ENCODE measurements at regions not wholly inside any gene's neighbourhood (a gene's known extent, or its start where the extent isn't known, plus 50 kb on each side); places are given as distances from the start of the nearest gene placed in this dataset.
"Not testable (repeated sequence)": the region's sequence is repeated elsewhere in the genome, so short reads cannot be mapped to it uniquely, and the experiment has no call there.

DNA sequence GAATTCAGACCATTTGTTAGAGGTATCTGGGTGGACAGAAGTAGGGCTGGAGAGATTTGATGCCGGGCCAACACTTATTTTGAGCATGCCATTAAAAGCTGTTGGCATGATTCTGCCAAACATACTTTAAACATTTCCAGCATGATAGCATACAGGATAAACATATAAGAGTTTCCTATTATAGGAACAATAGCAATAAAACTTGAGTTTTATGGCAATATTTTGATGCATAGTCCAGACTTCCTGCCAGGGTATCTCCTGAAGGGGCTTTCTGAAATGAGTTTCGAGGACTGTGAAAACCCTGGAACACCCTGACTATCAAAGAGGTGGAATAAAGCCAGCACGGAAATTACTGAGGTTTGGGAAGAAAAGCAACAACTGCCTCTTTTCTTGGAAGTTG is 1398.0 kb upstream of the NXPH2 start:
- no peak for DNase-seq (ENCODE audit: low spot score)

DNA sequence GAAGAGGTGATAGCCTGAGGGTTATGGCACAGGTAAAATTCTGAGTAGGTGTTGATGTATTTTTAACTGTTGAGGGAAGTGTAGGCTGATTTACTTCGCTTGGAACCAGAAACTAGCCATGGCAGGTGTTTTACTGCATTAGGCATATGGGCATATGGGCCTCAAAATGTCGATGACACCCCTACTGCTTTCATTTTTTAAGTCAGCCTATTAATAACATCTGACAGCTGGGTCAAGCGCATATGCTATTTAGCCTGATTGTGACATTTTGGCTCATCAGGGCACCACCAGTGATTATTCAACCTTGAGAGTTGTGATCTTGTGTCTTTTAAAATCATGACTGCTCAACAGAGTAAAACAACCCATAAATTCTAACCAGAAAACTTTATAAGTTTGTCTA is 1396.9 kb upstream of the NXPH2 start:
- DNase-seq (ENCODE audit: low spot score) = no peak

DNA sequence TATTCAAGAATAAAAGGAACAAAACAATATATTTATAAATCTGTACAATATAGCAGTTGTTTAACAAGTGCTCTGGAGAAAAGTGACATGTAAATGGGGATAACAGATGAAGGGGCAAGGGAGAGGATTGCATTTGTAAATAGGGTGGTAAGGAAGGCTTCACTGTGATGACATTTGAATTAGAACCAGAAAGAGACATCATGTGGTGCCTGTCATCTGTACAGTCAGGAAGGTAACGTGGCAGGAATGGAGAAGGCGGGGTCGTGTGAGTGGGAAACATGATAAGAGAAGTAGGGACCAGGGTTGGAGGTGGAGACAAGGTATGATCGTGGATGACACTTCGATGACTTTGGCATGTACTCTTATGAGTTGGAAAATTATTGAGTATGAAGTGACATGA is 1393.6 kb upstream of the NXPH2 start:
- DNase-seq (ENCODE audit: low spot score) = no peak

DNA sequence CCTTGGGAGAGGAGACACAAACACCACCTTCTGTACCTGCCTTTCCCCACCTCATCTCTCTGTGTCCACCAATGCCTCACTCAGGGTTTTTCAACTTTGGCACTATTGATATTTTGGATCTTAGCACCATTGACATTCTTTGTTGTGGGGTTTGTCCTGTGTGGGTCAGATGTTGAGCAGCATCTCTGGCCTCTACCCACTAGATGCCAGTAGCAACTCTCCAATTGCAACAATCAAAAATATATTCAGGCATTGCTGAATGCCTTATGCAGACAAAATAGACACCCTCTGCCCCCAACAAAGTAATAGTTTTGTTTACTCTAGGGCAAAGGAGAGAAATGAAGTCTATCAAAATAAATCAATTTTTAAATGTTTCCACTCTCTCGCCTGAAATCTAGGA is 1384.3 kb upstream of the NXPH2 start:
- DNase-seq (ENCODE audit: low spot score) = no peak

DNA sequence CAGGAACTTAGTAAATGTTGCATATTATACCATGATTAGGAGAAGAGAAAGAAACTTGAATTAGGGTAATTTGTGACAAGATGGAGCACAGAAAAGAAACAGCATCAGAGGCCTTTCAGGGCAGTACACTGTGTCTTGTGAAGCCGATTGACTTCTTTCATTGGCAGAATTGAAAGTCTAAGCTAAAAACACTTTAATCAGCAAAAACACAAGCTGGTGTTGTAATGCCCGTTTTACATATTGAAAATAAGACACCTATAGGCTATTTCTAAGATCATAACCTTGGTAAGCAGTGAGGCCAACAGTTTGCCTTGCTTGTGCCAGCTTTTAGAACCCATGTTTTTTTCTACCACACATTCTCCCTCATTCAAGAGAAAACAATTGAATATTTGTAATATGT is 1378.1 kb upstream of the NXPH2 start:
- DNase-seq (ENCODE audit: low spot score) = no peak

DNA sequence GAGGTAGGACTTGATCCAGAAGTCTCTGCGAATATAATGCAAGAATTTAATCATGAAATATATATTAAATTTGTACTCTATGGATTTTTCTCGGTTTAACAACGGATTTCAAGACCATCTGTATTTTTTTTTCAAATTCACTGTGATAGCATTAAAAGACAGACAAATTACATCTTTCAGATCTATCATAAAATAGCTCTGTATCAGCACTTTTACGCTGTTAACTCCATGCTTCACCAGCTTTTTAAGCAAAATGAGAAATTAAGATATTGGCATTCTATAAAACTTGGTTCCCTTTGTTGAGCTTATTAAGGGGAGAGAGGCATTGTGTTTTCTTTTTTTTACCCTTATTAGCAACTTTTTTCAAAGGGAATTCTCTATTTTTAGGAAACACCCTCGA is 1377.6 kb upstream of the NXPH2 start:
- DNase-seq (ENCODE audit: low spot score) = no peak

DNA sequence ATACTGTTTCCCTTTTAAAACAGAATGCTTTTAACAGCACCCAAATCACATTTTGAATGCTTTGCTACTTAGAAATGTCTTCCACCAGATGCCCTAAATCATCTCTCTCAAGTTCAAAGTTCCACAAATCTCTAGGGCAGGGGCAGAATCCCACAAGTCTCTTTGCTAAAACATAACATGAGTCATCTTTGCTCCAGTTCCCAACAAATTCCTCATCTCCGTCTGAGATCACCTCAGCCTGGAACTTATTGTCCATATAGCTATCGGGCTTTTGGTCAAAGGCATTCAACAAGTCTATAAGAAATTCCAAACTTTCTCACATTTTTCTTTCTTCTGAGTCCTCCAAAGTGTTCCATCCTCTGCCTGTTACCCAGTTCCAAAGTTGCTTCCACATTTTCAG is 1374.5 kb upstream of the NXPH2 start:
- DNase-seq (ENCODE audit: low spot score) = no peak

DNA sequence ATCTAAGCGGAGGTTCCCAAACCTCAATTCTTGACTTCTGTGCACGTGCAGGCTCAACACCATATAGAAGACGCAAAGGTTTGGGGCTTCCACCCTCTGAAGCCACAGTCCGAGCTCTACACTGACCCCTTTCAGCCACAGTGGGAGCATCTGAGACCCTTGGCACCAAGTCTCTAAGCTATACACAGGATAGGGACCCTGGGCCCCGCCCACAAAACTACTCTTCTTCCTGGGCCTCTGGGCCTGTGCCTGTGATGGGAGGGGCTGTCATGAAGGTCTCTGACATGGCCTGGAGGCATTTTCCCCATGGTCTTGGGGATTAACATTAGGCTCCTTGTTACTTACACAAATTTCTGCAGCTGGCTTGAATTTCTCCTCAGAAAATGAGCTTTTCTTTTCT is 1374.1 kb upstream of the NXPH2 start:
- no peak for DNase-seq (ENCODE audit: low spot score)

DNA sequence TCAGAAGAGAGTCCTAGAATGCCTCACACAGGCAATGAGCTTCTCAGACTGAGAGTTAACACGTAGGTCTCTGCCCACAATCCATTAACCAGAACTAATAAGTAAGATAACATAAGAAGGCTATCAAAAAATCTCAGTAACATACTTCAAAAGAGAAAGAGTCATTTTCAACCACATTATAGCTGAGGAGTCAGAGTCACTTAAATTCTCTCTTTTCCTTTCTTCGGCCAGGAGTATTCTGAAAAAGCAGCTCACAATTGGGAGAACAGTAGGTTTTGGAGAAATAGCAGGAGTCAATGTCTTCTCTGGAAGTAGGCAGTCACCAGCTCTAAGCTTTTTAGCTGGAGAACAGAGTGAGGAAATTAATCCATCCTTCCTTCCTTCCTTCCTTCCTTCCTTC is 1364.4 kb upstream of the NXPH2 start:
- DNase-seq (ENCODE audit: low spot score) = no peak

DNA sequence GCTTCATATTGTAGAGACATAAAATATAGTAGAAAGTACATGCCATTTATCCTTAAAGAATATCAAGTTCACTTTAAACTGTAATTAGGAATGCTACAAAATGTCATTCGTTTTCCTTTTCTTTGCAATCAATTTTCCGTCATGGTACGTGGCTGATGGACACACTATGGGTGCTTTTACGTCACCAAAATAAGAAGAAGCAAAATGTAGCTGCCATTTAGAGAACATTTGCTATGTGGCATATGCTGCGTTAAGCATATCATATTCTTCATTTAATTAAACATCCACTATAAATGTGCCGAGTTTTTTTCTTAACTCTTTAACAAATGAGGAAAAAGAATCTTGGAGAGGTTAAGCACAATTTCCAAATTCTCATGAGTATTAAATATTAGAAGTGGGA is 1358.5 kb upstream of the NXPH2 start:
- DNase-seq (ENCODE audit: low spot score) = no peak

DNA sequence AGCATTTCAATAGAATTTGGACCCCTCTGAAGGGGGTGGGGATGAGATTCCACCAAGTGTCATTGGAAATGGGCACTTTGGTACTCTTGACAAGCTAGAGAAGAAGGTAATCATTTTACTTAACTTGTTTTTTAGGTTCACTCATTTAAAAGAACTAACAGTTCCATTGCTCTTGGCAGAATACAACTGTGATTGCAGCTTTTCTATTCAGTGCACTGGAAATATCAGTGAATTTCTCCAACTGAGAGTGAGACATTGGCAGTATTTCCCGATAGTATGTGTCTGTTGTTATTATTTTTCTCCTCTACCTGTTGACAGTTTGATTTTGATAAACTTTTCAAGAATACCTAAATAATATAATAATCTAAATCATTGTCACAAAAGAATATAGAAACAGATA is 1356.7 kb upstream of the NXPH2 start:
- no peak for DNase-seq (ENCODE audit: low spot score)

DNA sequence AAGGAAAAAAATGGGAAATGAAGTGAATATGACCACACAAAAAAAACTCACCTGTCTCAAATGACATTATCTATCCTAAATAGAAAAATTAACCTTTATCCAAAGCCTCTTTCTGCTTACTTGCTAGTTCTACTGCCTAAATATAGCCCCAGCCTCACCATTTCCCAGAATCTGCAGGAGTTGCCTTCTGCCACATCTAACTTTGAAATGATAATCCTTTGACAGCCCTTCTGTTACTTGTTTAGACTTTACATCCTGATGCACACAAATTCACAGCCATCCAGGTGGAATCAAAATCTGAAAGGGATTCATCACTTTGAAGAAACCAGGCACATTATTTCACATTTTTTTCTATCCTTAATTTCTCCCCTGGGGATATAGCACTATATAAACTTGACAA is 1356.2 kb upstream of the NXPH2 start:
- no peak for DNase-seq (ENCODE audit: low spot score)

DNA sequence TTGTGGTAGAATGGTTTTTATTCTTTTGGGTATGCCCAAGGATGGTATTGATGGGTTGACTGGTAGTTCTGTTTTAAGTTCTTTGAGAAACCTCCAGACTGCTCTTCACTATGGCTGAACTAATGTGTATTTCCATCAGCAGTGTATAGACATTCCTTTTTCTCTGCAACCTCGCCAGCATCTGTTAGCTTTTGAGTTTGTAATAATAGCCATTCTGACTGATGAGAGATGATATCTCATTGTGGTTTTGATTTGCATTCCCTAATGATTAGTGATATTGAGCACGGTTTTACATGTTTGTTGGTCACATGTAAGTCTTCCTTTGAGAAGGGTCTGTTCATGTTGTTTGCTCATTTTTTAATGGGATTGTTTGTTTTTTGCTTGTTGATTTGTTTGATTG is 1348.7 kb upstream of the NXPH2 start:
- DNase-seq (ENCODE audit: low spot score) = no peak

DNA sequence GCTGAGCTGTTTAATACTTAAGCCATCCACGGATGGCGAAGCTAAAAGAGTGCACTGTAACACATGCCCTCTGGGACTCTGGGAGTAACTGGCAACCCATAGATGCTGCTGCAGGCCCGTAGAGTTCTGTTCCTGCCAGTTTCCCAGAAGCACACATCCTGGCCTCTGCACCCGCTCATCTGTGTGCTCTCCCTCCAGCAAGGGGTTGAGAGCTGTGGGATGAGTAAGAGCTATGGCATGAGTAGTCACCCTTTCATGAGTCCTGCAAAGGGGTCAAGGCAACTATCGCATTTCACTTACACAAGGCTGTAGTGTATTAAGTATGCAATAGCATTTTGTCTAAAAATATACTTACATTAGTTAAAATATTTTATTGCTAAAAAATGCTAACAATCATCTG is 1341.8 kb upstream of the NXPH2 start:
- no peak for DNase-seq (ENCODE audit: low spot score)

DNA sequence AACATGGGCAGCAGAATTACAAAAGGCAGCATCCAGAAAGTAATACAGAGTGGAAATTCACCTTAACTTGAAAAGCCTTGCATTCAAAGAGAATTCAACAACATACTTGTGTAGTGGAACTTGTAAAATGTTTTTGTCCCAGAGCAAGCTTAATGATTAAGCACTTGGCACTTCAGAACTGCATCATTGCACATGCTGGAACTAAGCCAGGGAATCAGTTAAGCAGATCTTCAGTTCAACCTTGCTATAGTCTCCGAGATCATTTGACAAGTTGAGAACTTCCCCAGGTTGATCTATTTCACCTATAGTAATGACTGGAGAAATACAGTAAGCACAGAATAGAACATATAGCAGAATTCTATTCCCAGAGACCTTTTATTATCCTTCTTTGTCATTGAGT is 1337.2 kb upstream of the NXPH2 start:
- no peak for DNase-seq (ENCODE audit: low spot score)

DNA sequence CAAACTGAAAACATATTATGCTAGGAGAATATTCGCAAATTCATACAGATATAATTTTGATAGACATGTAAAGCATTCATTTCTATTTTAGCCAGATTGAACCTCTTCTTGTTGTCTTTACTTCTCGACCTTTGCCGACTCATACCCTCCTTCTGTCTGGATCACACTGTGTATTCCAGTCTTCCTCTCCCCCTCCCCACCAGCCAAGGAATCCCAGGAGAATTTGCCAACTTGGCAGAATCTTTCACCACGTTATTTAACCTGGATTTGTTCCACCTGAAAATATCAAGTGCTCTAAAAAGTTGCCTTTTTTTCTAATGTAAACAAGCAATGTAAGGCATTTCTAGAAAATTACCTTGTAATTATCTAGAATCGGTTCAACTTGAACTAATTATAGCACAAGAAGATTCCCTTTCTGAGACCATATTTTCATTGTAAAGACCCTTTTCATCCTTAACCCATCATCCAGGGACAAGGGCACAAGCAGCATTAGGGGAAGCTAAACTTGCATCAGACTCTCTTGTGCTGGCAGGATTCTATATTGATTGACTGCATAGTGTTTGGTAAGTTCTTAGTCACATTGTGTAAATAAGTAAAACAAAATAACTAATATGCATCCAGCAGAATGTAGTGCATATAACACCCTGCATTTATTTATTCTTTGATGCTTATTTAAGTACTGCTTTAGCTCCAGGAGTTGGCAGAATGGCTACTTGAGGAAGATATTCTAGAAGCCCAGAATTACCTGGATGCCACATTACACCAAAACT is 1328.7 kb upstream of the NXPH2 start:
- no peak for DNase-seq (ENCODE audit: low spot score)

DNA sequence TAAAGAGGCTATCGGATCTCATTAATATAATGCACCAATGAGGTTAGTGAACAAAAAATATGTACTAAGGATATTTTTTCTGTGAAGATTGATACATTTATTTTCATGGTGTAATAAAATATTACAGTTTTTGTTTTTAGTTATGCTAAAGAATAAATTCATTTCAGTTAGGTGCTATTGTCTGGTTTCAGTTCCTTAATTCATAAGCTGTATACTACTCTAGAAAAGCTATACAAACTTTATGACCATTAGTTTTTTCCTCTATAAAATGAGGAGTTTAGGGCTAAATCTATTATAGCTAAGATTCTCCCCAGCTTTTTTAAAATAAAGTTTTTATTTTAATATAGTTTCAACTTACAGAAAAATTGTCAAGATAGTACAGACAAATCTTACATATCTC is 1311.7 kb upstream of the NXPH2 start:
- no peak for DNase-seq (ENCODE audit: low spot score)

DNA sequence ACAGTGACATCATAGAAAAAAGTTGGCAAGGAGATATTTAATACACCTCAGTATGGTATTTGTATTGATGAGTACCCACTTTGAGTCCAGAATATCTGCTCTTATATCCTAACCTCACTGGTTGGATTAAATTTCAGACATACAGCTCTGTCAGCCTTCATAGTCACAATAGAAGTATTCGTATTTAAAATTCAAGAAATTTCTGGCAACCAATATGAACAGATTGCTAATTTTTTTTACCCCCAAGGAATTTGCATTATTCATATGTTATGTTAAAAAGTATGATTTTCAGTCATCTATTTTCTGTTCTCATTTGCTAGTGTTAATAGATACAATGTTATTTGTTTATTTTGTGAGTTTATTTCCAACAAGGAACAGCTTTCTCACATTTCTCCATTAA is 1306.8 kb upstream of the NXPH2 start:
- no peak for DNase-seq (ENCODE audit: low spot score)

DNA sequence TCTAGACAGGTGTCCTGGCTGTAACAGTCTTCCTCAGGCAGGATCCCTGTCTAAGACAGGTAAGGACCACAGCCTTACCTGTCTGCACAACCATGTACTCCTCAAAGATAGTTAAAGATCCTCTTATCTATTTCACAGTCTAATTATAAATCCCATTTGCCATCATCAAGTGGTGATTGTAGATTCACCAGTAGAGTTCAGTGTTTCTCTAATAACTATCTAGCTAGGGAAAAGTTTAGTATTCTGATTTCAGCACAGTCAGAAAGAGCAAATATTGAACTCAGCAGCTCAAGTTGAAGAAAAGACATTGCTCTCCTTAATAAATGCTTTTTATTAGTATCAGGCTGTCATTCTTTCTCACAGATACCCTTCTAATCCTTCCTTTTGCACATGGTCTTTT is 1305.5 kb upstream of the NXPH2 start:
- no peak for DNase-seq (ENCODE audit: low spot score)

DNA sequence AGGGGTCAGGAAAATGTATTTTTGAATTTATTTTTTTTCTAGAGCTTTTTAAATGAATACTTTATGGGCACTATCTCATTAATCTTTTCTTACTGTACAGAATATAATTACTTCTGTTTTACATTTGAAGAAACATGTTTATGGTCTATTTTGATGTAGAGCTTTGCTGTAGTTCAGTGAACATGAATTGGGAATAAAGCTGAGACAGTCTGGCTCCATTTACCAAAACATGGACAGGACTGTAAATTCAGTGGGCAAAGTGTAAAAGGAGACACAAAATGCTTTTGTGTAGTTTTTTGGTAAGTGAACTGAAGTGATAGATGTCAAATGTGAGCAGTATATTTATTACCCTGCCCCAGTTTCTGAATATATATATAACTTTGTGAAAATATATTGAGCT is 1298.8 kb upstream of the NXPH2 start:
- no peak for DNase-seq (ENCODE audit: low spot score)

DNA sequence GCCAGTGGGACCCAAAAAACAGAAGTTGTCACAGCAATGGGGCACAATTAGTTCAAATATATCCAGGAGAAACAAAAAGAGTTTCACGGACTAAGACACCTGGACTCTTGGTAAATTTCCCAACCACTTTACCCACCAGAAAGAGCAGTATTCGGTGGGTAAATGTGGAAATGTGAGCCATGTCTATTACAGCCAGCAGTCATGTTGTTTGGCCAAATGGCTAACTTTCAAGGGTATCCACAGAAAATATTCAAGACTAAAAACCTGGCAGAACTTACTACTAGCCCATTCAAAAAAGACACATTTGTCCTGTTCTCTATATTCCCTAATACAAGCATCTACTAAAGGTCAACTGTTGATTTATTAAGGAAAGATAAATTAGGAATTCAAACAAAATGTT is 1296.0 kb upstream of the NXPH2 start:
- no peak for DNase-seq (ENCODE audit: low spot score)

DNA sequence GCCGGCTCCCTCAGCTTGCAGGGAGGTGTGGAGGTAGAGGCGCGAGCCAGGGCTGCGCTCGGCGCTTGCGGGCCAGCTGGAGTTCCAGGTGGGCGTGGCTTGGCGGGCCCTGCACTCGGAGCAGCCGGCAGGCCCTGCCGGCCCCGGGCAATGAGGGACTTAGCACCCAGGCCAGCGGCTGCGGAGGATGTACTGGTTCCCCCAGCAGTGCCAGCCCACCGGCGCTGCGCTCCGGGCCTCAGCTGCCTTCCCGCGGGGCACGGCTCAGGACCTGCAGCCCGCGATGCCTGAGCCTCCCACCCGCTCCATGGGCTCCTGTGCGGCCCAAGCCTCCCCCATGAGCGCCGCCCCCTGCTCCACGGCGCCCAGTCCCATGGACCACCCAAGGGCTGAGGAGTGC is 1293.6 kb upstream of the NXPH2 start:
- not testable (repeated sequence) for DNase-seq (ENCODE audit: low spot score)

DNA sequence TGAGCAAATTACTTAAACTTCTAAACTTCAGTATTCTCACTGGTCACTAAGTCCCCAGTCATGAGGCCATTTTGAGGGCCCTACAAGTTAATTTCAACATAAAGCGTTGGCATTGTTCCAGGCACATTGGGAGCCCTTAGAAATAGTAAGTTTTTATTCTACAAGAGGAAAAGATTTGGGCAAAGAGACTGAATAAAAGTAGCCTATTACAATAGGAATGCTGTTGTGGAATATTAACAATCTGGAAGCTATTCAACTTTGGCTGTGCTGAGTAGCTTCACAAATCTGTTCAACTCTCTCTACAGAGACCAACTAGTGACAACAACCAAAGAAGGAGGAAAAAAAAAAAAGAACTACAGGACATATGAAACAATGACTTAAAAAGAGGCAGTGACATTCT is 1287.5 kb upstream of the NXPH2 start:
- no peak for DNase-seq (ENCODE audit: low spot score)

DNA sequence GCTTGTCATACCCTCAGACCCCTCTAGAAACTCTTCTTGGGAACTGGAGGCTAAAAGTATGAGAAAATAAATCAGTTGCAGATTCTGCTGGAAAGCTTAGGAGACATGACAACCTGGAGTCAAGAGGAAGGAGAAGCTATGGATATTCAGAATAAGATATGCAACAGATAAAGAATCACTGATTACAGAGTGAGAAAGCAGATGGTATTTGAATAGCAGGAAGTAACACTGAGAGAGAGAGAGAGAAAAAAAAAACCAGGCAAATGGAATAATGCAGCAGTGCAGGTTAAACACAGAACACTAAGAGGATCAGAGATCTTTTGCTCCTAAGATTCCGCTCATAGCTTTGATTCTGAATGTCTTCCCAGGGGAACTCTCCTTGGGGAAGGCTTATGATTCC is 1284.1 kb upstream of the NXPH2 start:
- no peak for DNase-seq (ENCODE audit: low spot score)

DNA sequence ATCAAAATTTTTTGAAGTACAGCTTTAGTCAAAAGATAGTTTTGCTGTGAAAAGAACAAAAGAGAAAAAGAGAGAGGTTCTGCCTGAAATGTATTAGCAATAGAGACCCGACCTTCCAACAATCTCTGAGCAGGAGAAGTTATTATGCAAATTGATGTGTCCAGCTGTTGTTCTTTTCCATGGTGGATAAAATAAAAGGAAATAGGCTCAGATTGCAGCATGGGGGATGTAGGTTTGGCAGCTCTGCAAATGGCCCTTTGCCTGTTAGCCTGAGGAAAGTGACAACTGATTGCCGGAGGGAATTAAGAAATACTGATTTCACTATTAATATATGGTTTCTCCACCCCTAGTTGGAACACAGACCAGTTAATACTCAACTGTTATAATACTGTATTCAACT is 1283.2 kb upstream of the NXPH2 start:
- no peak for DNase-seq (ENCODE audit: low spot score)
